GM19463 (cell line): ENCODE measurements at regions not wholly inside any gene's neighbourhood (a gene's known extent, or its start where the extent isn't known, plus 50 kb on each side); places are given as distances from the start of the nearest gene placed in this dataset.

Experiments used
- ATAC-seq: cut with Tn5 transposase; IDR thresholded peaks from one replicate; pipeline ENCODE4 v1.9.1; 2021; ENCODE audit warnings: mild to moderate bottlenecking, moderate library complexity; ENCODE audit not compliant: unreplicated experiment

- no peak for ATAC-seq
These were observed 56.1 kb downstream of the BTG1 start for GRCh38 chr12:92089559-92089958.

- ATAC-seq, result no peak
These were observed 56.8 kb downstream of the BTG1 start for GRCh38 chr12:92088805-92089204.

GRCh38 chr12:92085736-92086040 lies 60.0 kb downstream of the BTG1 start:
- ATAC-seq, result no peak

- no peak for ATAC-seq
These were observed 60.5 kb downstream of the BTG1 start for GRCh38 chr12:92085040-92085735.

GRCh38 chr12:92080911-92081285 lies 64.7 kb downstream of the BTG1 start:
- ATAC-seq, result no peak

- no peak for ATAC-seq
These were observed 66.6 kb downstream of the BTG1 start for GRCh38 chr12:92079054-92079385.

GRCh38 chr12:92078167-92079053 lies 67.2 kb downstream of the BTG1 start:
- no peak for ATAC-seq

- ATAC-seq, result no peak
These were observed 68.1 kb downstream of the BTG1 start for GRCh38 chr12:92077530-92077929.

GRCh38 chr12:92076101-92076500 lies 69.5 kb downstream of the BTG1 start:
- ATAC-seq, result no peak

- no peak for ATAC-seq
These were observed 70.2 kb downstream of the BTG1 start for GRCh38 chr12:92075425-92075914.

GRCh38 chr12:92074889-92075288 lies 70.8 kb downstream of the BTG1 start:
- ATAC-seq, result no peak

- ATAC-seq, result no peak
These were observed 72.6 kb downstream of the BTG1 start for GRCh38 chr12:92073094-92073493.

GRCh38 chr12:92072112-92072511 lies 73.5 kb downstream of the BTG1 start:
- no peak for ATAC-seq

- no peak for ATAC-seq
These were observed 74.7 kb downstream of the BTG1 start for GRCh38 chr12:92070864-92071445.

GRCh38 chr12:92070054-92070863 lies 75.4 kb downstream of the BTG1 start:
- peak; percentile 79 for ATAC-seq

- ATAC-seq, result no peak
These were observed 77.2 kb downstream of the BTG1 start for GRCh38 chr12:92068459-92068858.

- peak; percentile 27 for ATAC-seq
These were observed 80.0 kb downstream of the BTG1 start for GRCh38 chr12:92065639-92066038.

- peak; percentile 71 for ATAC-seq
These were observed 80.6 kb downstream of the BTG1 start for GRCh38 chr12:92065018-92065499.

- no peak for ATAC-seq
These were observed 81.2 kb downstream of the BTG1 start for GRCh38 chr12:92064422-92064821.

GRCh38 chr12:92063641-92064040 lies 82.0 kb downstream of the BTG1 start:
- no peak for ATAC-seq
